GM20000 (cell line): ENCODE measurements at regions not wholly inside any gene's neighbourhood (a gene's known extent, or its start where the extent isn't known, plus 50 kb on each side); places are given as distances from the start of the nearest gene placed in this dataset.

Experiments used
- DNase-seq: peaks from one replicate; pipeline ENCODE4 v3.0.0; 2012; ENCODE audit warnings: low spot score
- CTCF ChIP-seq: IDR thresholded peaks from 2 replicates; pipeline ENCODE4 v1.5.1; 2012; ENCODE audit warnings: mild to moderate bottlenecking, control low read depth; ENCODE audit errors: extremely low read depth, missing control alignments

DNA sequence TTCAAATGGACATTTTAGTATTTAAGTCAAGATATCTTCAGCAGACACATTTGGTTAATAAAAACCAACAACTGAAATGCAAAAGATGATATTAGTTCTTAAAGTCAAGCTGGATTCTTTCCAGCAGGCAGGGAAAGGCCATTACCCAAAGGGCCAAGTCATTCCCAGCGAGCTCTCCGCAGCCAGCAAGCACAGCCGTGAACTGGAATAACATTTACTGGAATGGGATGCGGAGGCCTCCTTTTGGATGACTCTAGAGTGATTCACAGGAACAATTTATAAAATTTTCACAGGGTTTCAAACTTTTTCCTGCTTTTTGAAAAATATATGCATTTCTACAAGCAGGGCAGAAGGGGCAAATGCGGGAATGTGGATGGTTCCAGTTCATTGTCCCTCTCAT lies 76.6 kb upstream of the DAB2 start:
- no peak for DNase-seq
- TF ChIP-seq CTCF = no peak

- no peak for DNase-seq
- TF ChIP-seq CTCF = no peak
These were observed 75.9 kb upstream of the DAB2 start for GRCh38 chr5:39500551-39501175.

DNA sequence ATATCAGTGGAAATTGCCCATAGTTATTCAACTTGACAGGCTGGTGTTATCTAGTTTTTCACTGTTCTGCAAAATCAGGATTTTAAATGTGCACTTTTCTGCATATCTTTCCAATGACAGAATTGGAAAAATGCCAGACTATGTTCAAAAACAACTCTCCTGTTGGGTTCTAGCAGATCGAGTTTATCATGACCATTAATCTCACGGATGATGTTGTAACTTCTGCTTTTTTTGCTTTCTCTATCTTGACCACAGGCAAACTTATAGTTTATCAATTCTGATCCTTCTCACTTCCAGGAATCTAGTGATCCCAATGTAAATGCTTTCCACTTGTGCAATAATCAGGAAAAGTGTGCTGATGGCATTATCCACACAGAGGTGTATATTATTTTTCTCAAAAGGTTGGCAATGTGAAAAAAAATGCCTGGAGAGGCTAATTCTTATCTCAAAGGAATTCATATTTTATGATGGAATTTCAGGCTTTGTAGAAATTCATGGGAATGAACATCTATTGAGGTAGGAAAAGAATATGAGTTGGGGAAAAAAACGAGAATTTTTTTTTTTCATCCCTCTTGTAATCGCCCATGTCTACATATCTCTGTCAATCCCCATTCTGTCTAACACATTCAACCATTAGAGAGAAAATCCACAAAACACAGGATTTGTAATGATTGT lies 73.6 kb upstream of the DAB2 start:
- no peak for TF ChIP-seq CTCF
- DNase-seq = no peak

DNA sequence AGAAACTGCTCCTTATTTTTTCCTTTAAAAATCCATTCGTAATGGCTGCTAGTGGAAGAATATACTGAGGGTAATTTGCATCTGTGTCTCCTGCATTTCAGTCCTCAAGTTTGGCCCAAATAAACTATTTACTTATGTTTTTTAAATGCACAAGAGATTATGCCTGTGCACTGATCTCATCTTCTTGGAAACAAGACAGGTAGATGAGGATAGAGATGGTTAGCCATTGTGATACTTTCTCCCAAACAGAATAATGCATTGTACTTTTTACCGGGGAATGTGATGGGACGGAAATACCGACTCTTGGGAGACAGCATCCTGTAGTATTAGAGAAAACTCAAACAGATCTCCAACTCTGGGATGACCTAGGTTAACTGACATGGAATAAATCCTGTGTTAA lies 72.5 kb upstream of the DAB2 start:
- no peak for DNase-seq
- no peak for TF ChIP-seq CTCF

DNA sequence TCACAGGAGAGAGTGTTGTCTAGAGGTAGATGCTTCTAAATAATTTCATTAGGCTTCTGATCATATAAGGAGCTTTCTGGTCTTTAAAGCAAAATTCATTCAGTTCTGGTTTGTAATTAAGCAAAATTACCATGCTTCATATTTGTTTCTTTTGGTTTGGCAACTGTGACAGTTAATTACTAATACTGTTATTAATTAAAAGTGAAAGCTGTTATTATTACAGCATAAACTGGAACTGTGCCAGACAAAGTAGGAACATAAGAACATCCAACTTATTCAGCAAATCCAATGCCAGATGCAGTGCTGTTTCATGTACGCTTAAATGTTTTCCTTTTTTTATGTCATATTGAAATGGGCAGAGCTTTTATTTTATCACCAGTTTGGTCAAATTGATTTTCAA lies 70.4 kb upstream of the DAB2 start:
- no peak for TF ChIP-seq CTCF
- no peak for DNase-seq

DNA sequence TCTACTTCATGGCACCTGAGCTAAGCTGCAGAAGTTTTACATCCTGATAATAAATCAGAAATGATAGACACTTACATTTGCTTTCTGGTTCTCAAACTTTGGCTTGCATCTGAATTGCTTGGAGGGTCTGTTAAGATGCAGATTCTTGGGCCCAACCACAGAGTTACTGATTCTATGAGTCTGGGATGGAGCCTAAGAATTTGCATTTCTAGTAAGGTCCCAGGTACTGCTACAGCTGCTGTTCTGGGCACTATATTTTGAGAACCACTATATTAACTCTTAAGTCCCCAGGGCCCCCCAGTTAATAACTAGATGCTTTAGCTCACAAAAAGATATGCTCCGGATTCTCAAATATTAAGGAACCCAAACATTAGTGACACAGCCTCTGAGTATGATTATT lies 69.8 kb upstream of the DAB2 start:
- TF ChIP-seq CTCF = no peak
- DNase-seq = no peak

DNA sequence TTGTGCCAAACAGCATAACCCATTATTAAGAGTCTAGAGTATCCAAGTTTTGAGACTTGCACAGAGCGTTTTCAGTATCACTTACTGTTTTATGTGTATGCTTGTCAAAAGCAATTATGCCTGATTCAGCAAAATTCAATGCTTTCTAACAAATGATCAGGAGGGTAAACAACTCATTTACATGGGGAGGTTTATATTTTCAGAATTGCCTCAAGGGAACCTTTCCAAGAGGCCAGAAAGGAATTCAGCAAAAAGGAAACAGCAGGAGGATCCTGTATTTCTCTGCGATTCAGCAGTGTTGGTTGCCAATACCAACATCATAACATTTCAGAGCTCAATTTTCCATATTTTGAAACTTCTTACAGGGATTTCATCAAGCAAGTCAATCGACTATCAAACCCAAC lies 69.3 kb upstream of the DAB2 start:
- no peak for DNase-seq
- no peak for TF ChIP-seq CTCF
